Ureter (tissue), 1 donor: ENCODE measurements at regions not wholly inside any gene's neighbourhood (a gene's known extent, or its start where the extent isn't known, plus 50 kb on each side); places are given as distances from the start of the nearest gene placed in this dataset.
"Not testable (repeated sequence)": the region's sequence is repeated elsewhere in the genome, so short reads cannot be mapped to it uniquely, and the experiment has no call there.

ENCODE experiments used
- DNase-seq: peaks from one replicate; pipeline ENCODE4 v3.0.0-alpha.2; 2020; ENCODE audit warnings: low spot score
- donor health status: DM: yes; HTN: yes; CAD: no.

GRCh38 chr1:222240536-222241181, 307.2 kb downstream of the HHIPL2 start:
- no peak for DNase-seq

- DNase-seq = no peak
Measured at GRCh38 chr1:222239130-222239529, 308.8 kb downstream of the HHIPL2 start.

- no peak for DNase-seq
Measured at GRCh38 chr1:222234351-222234750, 313.6 kb downstream of the HHIPL2 start.

GRCh38 chr1:222233444-222234158, 314.3 kb downstream of the HHIPL2 start:
- DNase-seq = no peak

GRCh38 chr1:222232842-222233241, 315.1 kb downstream of the HHIPL2 start:
- DNase-seq = no peak

- no peak for DNase-seq
Measured at GRCh38 chr1:222229672-222230312, 318.1 kb downstream of the HHIPL2 start.

GRCh38 chr1:222225316-222225691, 322.6 kb downstream of the HHIPL2 start:
- no peak for DNase-seq

GRCh38 chr1:222224636-222225315, 323.1 kb downstream of the HHIPL2 start:
- no peak for DNase-seq

- no peak for DNase-seq
Measured at GRCh38 chr1:222224156-222224555, 323.7 kb downstream of the HHIPL2 start.

GRCh38 chr1:222223010-222223409, 324.9 kb downstream of the HHIPL2 start:
- no peak for DNase-seq

- DNase-seq = no peak
Measured at GRCh38 chr1:222216255-222216754, 331.6 kb downstream of the HHIPL2 start.

- no peak for DNase-seq
Measured at GRCh38 chr1:222210776-222211175, 337.1 kb downstream of the HHIPL2 start.

GRCh38 chr1:222204475-222204874, 343.4 kb downstream of the HHIPL2 start:
- DNase-seq = no peak

- DNase-seq = no peak
Measured at GRCh38 chr1:222202831-222203230, 345.1 kb downstream of the HHIPL2 start.

GRCh38 chr1:222196736-222197135, 351.2 kb downstream of the HHIPL2 start:
- no peak for DNase-seq

- no peak for DNase-seq
Measured at GRCh38 chr1:222196288-222196687, 351.6 kb downstream of the HHIPL2 start.

- no peak for DNase-seq
Measured at GRCh38 chr1:222195857-222196256, 352.0 kb downstream of the HHIPL2 start.

- no peak for DNase-seq
Measured at GRCh38 chr1:222189218-222189617, 358.7 kb downstream of the HHIPL2 start.

- no peak for DNase-seq
Measured at GRCh38 chr1:222187566-222188332, 360.2 kb downstream of the HHIPL2 start.

- no peak for DNase-seq
Measured at GRCh38 chr1:222182641-222183040, 365.3 kb downstream of the HHIPL2 start.

- DNase-seq = no peak
Measured at GRCh38 chr1:222181191-222181590, 366.7 kb downstream of the HHIPL2 start.

- DNase-seq = not testable (repeated sequence)
Measured at GRCh38 chr1:222177496-222177895, 370.4 kb downstream of the HHIPL2 start.
